Kidney (tissue), 13 donors: ENCODE measurements at regions not wholly inside any gene's neighbourhood (a gene's known extent, or its start where the extent isn't known, plus 50 kb on each side); places are given as distances from the start of the nearest gene placed in this dataset.

Experiments used
- DNase-seq, 5 donors: peaks; one replicate each; pipeline ENCODE4 v3.0.0-alpha.2; 2013 to 2020
- FAIRE-seq: peaks from 2 replicates; lab custom pipeline; 2012; peaks lifted over from hg19 to GRCh38; lab: Jason Lieb, UNC
- H3K27ac ChIP-seq, 2 donors: one replicate each; pipeline ENCODE4 v1.7.0; 2013; ENCODE audit warnings: low read depth in 2 of 2, low read length in 2 of 2, inconsistent platforms in 1 of 2
- H3K27me3 ChIP-seq: one replicate; pipeline ENCODE4 v1.7.1; 2013; ENCODE audit warnings: low read length, inconsistent platforms; ENCODE audit not compliant: control insufficient read depth, insufficient read depth
- H3K36me3 ChIP-seq, 3 donors: one replicate each; pipeline versions ENCODE4 v1.7.0 to v1.7.1; 2013; ENCODE audit warnings: low read length in 3 of 3, control low read depth in 1 of 3, inconsistent platforms in 1 of 3; ENCODE audit not compliant: insufficient read depth in 3 of 3, control insufficient read depth in 2 of 3
- H3K4me1 ChIP-seq, 3 donors: one replicate each; pipeline versions ENCODE4 v1.7.0 to v1.7.1; 2013; ENCODE audit warnings: low read length in 3 of 3, inconsistent platforms in 1 of 3, low read depth in 1 of 3; ENCODE audit not compliant: control insufficient read depth in 2 of 3, insufficient read depth in 2 of 3
- H3K4me3 ChIP-seq, 3 donors: one replicate each; pipeline versions ENCODE4 v1.7.0 to v1.8.1; 2013; ENCODE audit warnings: low read length in 3 of 3, control low read depth in 1 of 3, inconsistent platforms in 1 of 3
- H3K9ac ChIP-seq, 3 donors: one replicate each; pipeline versions ENCODE4 v1.7.0 to v1.7.1; 2013; ENCODE audit warnings: low read length in 3 of 3, control low read depth in 1 of 3, inconsistent platforms in 1 of 3
- H3K9me3 ChIP-seq, 3 donors: one replicate each; pipeline versions ENCODE4 v1.7.0 to v1.7.1; 2013; ENCODE audit warnings: low read length in 3 of 3, control low read depth in 1 of 3, inconsistent platforms in 1 of 3; ENCODE audit not compliant: control insufficient read depth in 2 of 3, insufficient read depth in 1 of 3
- CTCF ChIP-seq: IDR thresholded peaks from 3 replicates; pipeline ENCODE4 v1.5.1; 2012; ENCODE audit warnings: mild to moderate bottlenecking, moderate library complexity, borderline replicate concordance; ENCODE audit not compliant: insufficient read depth; ENCODE audit errors: extremely low read depth
- intact Hi-C: fragments of 100-400 bp; cut with DNase I; formaldehyde crosslinking; loops from one replicate; pipeline ENCODE4 v1.11.1; 2022
- donor health status: control.
- donor health status: control.
- donor health status: control.
- donor health status: control.
- donor health status: control.
- donor health status: DM: yes; HTN: yes; CAD: no.
- donor health status: Normal renal cell carcinoma (clear cell type).

GRCh38 chr12:4006743-4007142 is 133.5 kb upstream of the PARP11 start:
- H3K4me3 ChIP-seq = no peak overlapping the region
- FAIRE-seq = no peak
- no peak overlapping the region for H3K9ac ChIP-seq
- H3K27ac ChIP-seq = no peak overlapping the region
- no peaks in the 10 kb centered on the region for H3K9me3 ChIP-seq
- H3K36me3 ChIP-seq = no peaks in the 10 kb centered on the region
- TF ChIP-seq CTCF = no peak
- H3K4me1 ChIP-seq = peaks cover 0 to 5% (median 0%) of the 10 kb centered on the region in 3 donors
- intact Hi-C loops = no loop called here
- no peaks in the 10 kb centered on the region for H3K27me3 ChIP-seq
- no peak for DNase-seq

GRCh38 chr12:4005851-4006430 is 132.7 kb upstream of the PARP11 start:
- H3K9me3 ChIP-seq = no peaks in the 10 kb centered on the region
- H3K4me3 ChIP-seq = no peak overlapping the region
- no peak overlapping the region for H3K27ac ChIP-seq
- H3K36me3 ChIP-seq = no peaks in the 10 kb centered on the region
- DNase-seq = no peak
- peaks cover 0 to 5% (median 0%) of the 10 kb centered on the region in 3 donors for H3K4me1 ChIP-seq
- intact Hi-C loops = no loop called here
- TF ChIP-seq CTCF = no peak
- FAIRE-seq = no peak
- no peaks in the 10 kb centered on the region for H3K27me3 ChIP-seq
- no peak overlapping the region for H3K9ac ChIP-seq

GRCh38 chr12:4003576-4003975 is 130.4 kb upstream of the PARP11 start:
- no peak overlapping the region for H3K4me3 ChIP-seq
- H3K27ac ChIP-seq = no peak overlapping the region
- no peaks in the 10 kb centered on the region for H3K9me3 ChIP-seq
- intact Hi-C loops = no loop called here
- TF ChIP-seq CTCF = no peak
- no peaks in the 10 kb centered on the region for H3K36me3 ChIP-seq
- no peaks in the 10 kb centered on the region for H3K27me3 ChIP-seq
- DNase-seq = no peak
- FAIRE-seq = no peak
- no peak overlapping the region for H3K9ac ChIP-seq
- peaks cover 0 to 7% (median 0%) of the 10 kb centered on the region in 3 donors for H3K4me1 ChIP-seq

GRCh38 chr12:4002601-4003000 is 129.4 kb upstream of the PARP11 start:
- FAIRE-seq = no peak
- H3K4me1 ChIP-seq = peaks cover 0 to 7% (median 0%) of the 10 kb centered on the region in 3 donors

More at GRCh38 chr12:4002601-4003000, 129.4 kb upstream of the PARP11 start:
- TF ChIP-seq CTCF = no peak
- Histone ChIP-seq H3K36me3 (no peaks in the 10 kb centered on the region), H3K9me3 (no peaks in the 10 kb centered on the region), H3K27ac (no peak overlapping the region), H3K4me3 (no peak overlapping the region), H3K27me3 (no peaks in the 10 kb centered on the region), H3K9ac (no peak overlapping the region)
- intact Hi-C loops = no loop called here
- no peak for DNase-seq
